GM21529 (cell line): ENCODE measurements at regions not wholly inside any gene's neighbourhood (a gene's known extent, or its start where the extent isn't known, plus 50 kb on each side); places are given as distances from the start of the nearest gene placed in this dataset.

Source experiments
- ATAC-seq: cut with Tn5 transposase; IDR thresholded peaks from one replicate; pipeline ENCODE4 v1.9.1; 2021; ENCODE audit not compliant: unreplicated experiment

- no peak for ATAC-seq
These were observed 77.4 kb upstream of the ALDH1B1 start for GRCh38 chr9:38315085-38315595.

- no peak for ATAC-seq
These were observed 79.1 kb upstream of the ALDH1B1 start for GRCh38 chr9:38313421-38313820.

GRCh38 chr9:38312406-38312805, 80.1 kb upstream of the ALDH1B1 start:
- no peak for ATAC-seq

- no peak for ATAC-seq
These were observed 80.9 kb upstream of the ALDH1B1 start for GRCh38 chr9:38311382-38312270.

GRCh38 chr9:38309324-38310195, 82.9 kb upstream of the ALDH1B1 start:
- no peak for ATAC-seq

- ATAC-seq, result no peak
These were observed 84.4 kb upstream of the ALDH1B1 start for GRCh38 chr9:38308136-38308535.

GRCh38 chr9:38306899-38307298, 85.6 kb upstream of the ALDH1B1 start:
- no peak for ATAC-seq

GRCh38 chr9:38305582-38305981, 86.9 kb upstream of the ALDH1B1 start:
- ATAC-seq, result no peak

- no peak for ATAC-seq
These were observed 91.0 kb upstream of the ALDH1B1 start for GRCh38 chr9:38301376-38302106.

- ATAC-seq, result no peak
These were observed 92.6 kb upstream of the ALDH1B1 start for GRCh38 chr9:38299856-38300255.

- no peak for ATAC-seq
These were observed 93.6 kb upstream of the ALDH1B1 start for GRCh38 chr9:38298904-38299303.

GRCh38 chr9:38298503-38298902, 94.0 kb upstream of the ALDH1B1 start:
- no peak for ATAC-seq

GRCh38 chr9:38296807-38297206, 95.7 kb upstream of the ALDH1B1 start:
- no peak for ATAC-seq

GRCh38 chr9:38295764-38296163, 96.7 kb upstream of the ALDH1B1 start:
- ATAC-seq, result no peak

- no peak for ATAC-seq
These were observed 98.1 kb upstream of the ALDH1B1 start for GRCh38 chr9:38294220-38294960.

GRCh38 chr9:38293022-38293421, 99.5 kb upstream of the ALDH1B1 start:
- no peak for ATAC-seq

- no peak for ATAC-seq
These were observed 100.0 kb upstream of the ALDH1B1 start for GRCh38 chr9:38292480-38292879.

- no peak for ATAC-seq
These were observed 102.6 kb upstream of the ALDH1B1 start for GRCh38 chr9:38289866-38290245.

GRCh38 chr9:38289236-38289865, 103.2 kb upstream of the ALDH1B1 start:
- ATAC-seq, result no peak

- no peak for ATAC-seq
These were observed 104.0 kb upstream of the ALDH1B1 start for GRCh38 chr9:38288502-38288901.
